H1 (cell line): ENCODE measurements at regions not wholly inside any gene's neighbourhood (a gene's known extent, or its start where the extent isn't known, plus 50 kb on each side); places are given as distances from the start of the nearest gene placed in this dataset.

Experiments used
- CTCF ChIA-PET: fragments of 300-600 bp; sonication (Branson Sonifier 250); formaldehyde crosslinking; loops from one replicate; lab custom pipeline; 2021; ENCODE audit not compliant: partially characterized antibody; lab: Charles Lee
- POLR2A ChIA-PET: fragments of 300-600 bp; sonication (Branson Sonifier 250); formaldehyde crosslinking; loops from one replicate; lab custom pipeline; 2021; ENCODE audit warnings: inconsistent platforms; ENCODE audit not compliant: partially characterized antibody; lab: Charles Lee
- DNase-seq, 2 experiments: peaks; one replicate each; pipeline versions ENCODE4 v3.0.0 to v3.0.0-alpha.2; 2010 to 2022; ENCODE audit warnings: low spot score in 2 of 2, low read depth in 1 of 2, mixed read lengths in 1 of 2
- FAIRE-seq: peaks from 2 replicates; lab custom pipeline; 2011; peaks lifted over from hg19 to GRCh38; lab: Jason Lieb, UNC
- H2AFZ ChIP-seq: 2 replicates; pipeline ENCODE4 v1.8.1; 2012; ENCODE audit warnings: low read length, inconsistent platforms
- H2AK5ac ChIP-seq: 2 replicates; pipeline ENCODE4 v1.6.1; 2013; ENCODE audit warnings: low read depth, low read length
- H2BK120ac ChIP-seq: replicated peaks from 2 replicates; pipeline ENCODE3; 2013; ENCODE audit warnings: low read depth, low read length, inconsistent platforms
- H2BK12ac ChIP-seq: 2 replicates; pipeline ENCODE4 v1.6.1; 2013; ENCODE audit warnings: low read depth, low read length
- H2BK15ac ChIP-seq: 2 replicates; pipeline ENCODE4 v1.6.1; 2013; ENCODE audit warnings: low read length
- H2BK20ac ChIP-seq: 2 replicates; pipeline ENCODE4 v1.6.1; 2013; ENCODE audit warnings: low read length
- H2BK5ac ChIP-seq: 2 replicates; pipeline ENCODE4 v1.6.1; 2013; ENCODE audit warnings: low read depth, low read length
- H3K14ac ChIP-seq: 2 replicates; pipeline ENCODE4 v1.6.1; 2013; ENCODE audit warnings: inconsistent platforms; ENCODE audit not compliant: insufficient read length
- H3K18ac ChIP-seq: 2 replicates; pipeline ENCODE4 v1.6.1; 2013; ENCODE audit warnings: low read length; ENCODE audit errors: extremely low read depth
- H3K23ac ChIP-seq: 2 replicates; pipeline ENCODE4 v1.6.1; 2013; ENCODE audit warnings: inconsistent platforms; ENCODE audit not compliant: insufficient read length
- H3K23me2 ChIP-seq: 2 replicates; pipeline ENCODE4 v1.6.1; 2013; ENCODE audit warnings: low read depth, low read length
- H3K27ac ChIP-seq: 2 replicates; pipeline ENCODE4 v1.6.1; 2011; ENCODE audit warnings: low read depth, low read length, inconsistent platforms
- H3K27me3 ChIP-seq, 4 experiments: replicated peaks in 1 of 4; 1 replicate in 1 of 4; 2 replicates in 3 of 4; pipeline versions ENCODE4 v1.6.1 to v1.8.1; 2011 to 2013; ENCODE audit warnings: low read length in 3 of 4, mild to moderate bottlenecking in 3 of 4, inconsistent platforms in 2 of 4, mixed read lengths in 2 of 4, moderate library complexity in 1 of 4; ENCODE audit not compliant: control insufficient read depth in 3 of 4, insufficient read depth in 3 of 4; ENCODE audit errors: extremely low read depth in 1 of 4
- H3K36me3 ChIP-seq, 4 experiments: 2 replicates each; pipeline versions ENCODE4 v1.6.1 to v1.8.1; 2011 to 2013; ENCODE audit warnings: mild to moderate bottlenecking in 4 of 4, low read length in 3 of 4, moderate library complexity in 2 of 4, control low read depth in 1 of 4, inconsistent platforms in 1 of 4; ENCODE audit not compliant: insufficient read depth in 4 of 4, control insufficient read depth in 2 of 4
- H3K4ac ChIP-seq: replicated peaks from 2 replicates; pipeline ENCODE3; 2013; ENCODE audit warnings: low read length, low read depth, mixed read lengths, inconsistent platforms; ENCODE audit not compliant: insufficient read length
- H3K4me1 ChIP-seq, 4 experiments: replicated peaks in 1 of 4; 1 replicate in 1 of 4; 2 replicates in 3 of 4; pipeline versions ENCODE4 v1.6.1 to v1.8.1; 2011 to 2013; ENCODE audit warnings: low read length in 3 of 4, inconsistent platforms in 2 of 4, mixed read lengths in 1 of 4; ENCODE audit not compliant: insufficient read depth in 4 of 4, control insufficient read depth in 3 of 4
- H3K4me2 ChIP-seq, 2 experiments: 2 replicates each; pipeline versions ENCODE4 v1.6.1 to v1.8.1; 2011 to 2013; ENCODE audit warnings: low read depth in 2 of 2, low read length in 2 of 2, control low read depth in 1 of 2, inconsistent platforms in 1 of 2, mild to moderate bottlenecking in 1 of 2; ENCODE audit not compliant: insufficient read depth in 1 of 2
- H3K4me3 ChIP-seq, 4 experiments: fragments of 200-600, 300-600 bp in 1 of 4; sonication (generic), shearing (Covaris generic), sonication (Bioruptor Twin) in 1 of 4; 2 replicates each; pipeline versions ENCODE4 v1.5.1 to v1.8.1; 2011 to 2016; ENCODE audit warnings: low read length in 4 of 4, low read depth in 3 of 4, control low read depth in 2 of 4, inconsistent platforms in 2 of 4, mild to moderate bottlenecking in 2 of 4, mixed read lengths in 1 of 4, moderate library complexity in 1 of 4; ENCODE audit not compliant: insufficient read depth in 2 of 4; ENCODE audit errors: extremely low read depth in 1 of 4
- H3K56ac ChIP-seq: replicated peaks from 2 replicates; pipeline ENCODE3; 2013; ENCODE audit warnings: low read depth, mild to moderate bottlenecking, mixed read lengths, low read length, inconsistent platforms; ENCODE audit not compliant: insufficient read length
- H3K79me1 ChIP-seq: 2 replicates; pipeline ENCODE4 v1.6.1; 2013; ENCODE audit warnings: low read depth, low read length, control low read depth
- H3K79me2 ChIP-seq, 2 experiments: 2 replicates each; pipeline versions ENCODE4 v1.6.1 to v1.8.1; 2012 to 2013; ENCODE audit warnings: low read length in 2 of 2, mild to moderate bottlenecking in 2 of 2, inconsistent platforms in 1 of 2; ENCODE audit not compliant: insufficient read depth in 2 of 2, control insufficient read depth in 1 of 2
- H3K9ac ChIP-seq, 4 experiments: replicated peaks in 1 of 4; 1 replicate in 1 of 4; 2 replicates in 3 of 4; pipeline versions ENCODE4 v1.6.1 to v1.8.1; 2011 to 2013; ENCODE audit warnings: low read depth in 3 of 4, low read length in 3 of 4, control low read depth in 2 of 4, mild to moderate bottlenecking in 2 of 4, moderate library complexity in 2 of 4, inconsistent platforms in 1 of 4; ENCODE audit errors: extremely low read depth in 1 of 4
- H3K9me3 ChIP-seq, 2 experiments: 2 replicates each; pipeline versions ENCODE4 v1.6.1 to v1.8.1; 2012 to 2013; ENCODE audit warnings: mild to moderate bottlenecking in 2 of 2, moderate library complexity in 2 of 2, control low read depth in 1 of 2, inconsistent platforms in 1 of 2, low read depth in 1 of 2, low read length in 1 of 2, mixed read lengths in 1 of 2; ENCODE audit not compliant: insufficient read depth in 2 of 2
- H4K20me1 ChIP-seq, 2 experiments: replicated peaks in 1 of 2; 2 replicates each; pipeline versions ENCODE3 to v1.8.1; 2011 to 2013; ENCODE audit warnings: inconsistent platforms in 2 of 2, low read length in 2 of 2, mild to moderate bottlenecking in 1 of 2; ENCODE audit not compliant: insufficient read depth in 2 of 2, control insufficient read depth in 1 of 2
- H4K5ac ChIP-seq: 2 replicates; pipeline ENCODE4 v1.6.1; 2013; ENCODE audit warnings: low read length, low read depth, mixed read lengths, inconsistent platforms; ENCODE audit not compliant: insufficient read length
- H4K8ac ChIP-seq: 2 replicates; pipeline ENCODE4 v1.8.0; 2013; ENCODE audit warnings: mild to moderate bottlenecking, moderate library complexity, low read length, inconsistent platforms; ENCODE audit not compliant: insufficient read depth; ENCODE audit errors: extremely low read depth
- H4K91ac ChIP-seq: replicated peaks from 2 replicates; pipeline ENCODE3; 2013; ENCODE audit warnings: low read length, mixed read lengths, inconsistent platforms; ENCODE audit not compliant: insufficient read length
- CTCF ChIP-seq, 3 experiments: IDR thresholded peaks; 1 replicate in 2 of 3; 2 replicates in 1 of 3; pipeline versions ENCODE4 v1.5.1 to v1.6.1; 2011; ENCODE audit warnings: low read length in 3 of 3, mild to moderate bottlenecking in 3 of 3, inconsistent platforms in 2 of 3, low read depth in 1 of 3, moderate library complexity in 1 of 3; ENCODE audit not compliant: insufficient read depth in 1 of 3; ENCODE audit errors: control extremely low read depth in 1 of 3
- WGBS, 2 experiments: shearing (Covaris generic) in 1 of 2; methylation state at CpG; one replicate each; pipeline versions ENCODE4 v1.1.6 to v1.1.7; 2013 to 2015; ENCODE audit warnings: low lambda C conversion rate in 2 of 2, mixed read lengths in 2 of 2, inconsistent platforms in 1 of 2, low coverage in 1 of 2, missing lambda C conversion rate in 1 of 2; ENCODE audit not compliant: insufficient replicate concordance in 2 of 2, insufficient coverage in 1 of 2, insufficient read length in 1 of 2; ENCODE audit errors: extremely low coverage in 1 of 2, missing lambda C conversion rate in 1 of 2; 5-methylcytosine and 5-hydroxymethylcytosine counted together

DNA sequence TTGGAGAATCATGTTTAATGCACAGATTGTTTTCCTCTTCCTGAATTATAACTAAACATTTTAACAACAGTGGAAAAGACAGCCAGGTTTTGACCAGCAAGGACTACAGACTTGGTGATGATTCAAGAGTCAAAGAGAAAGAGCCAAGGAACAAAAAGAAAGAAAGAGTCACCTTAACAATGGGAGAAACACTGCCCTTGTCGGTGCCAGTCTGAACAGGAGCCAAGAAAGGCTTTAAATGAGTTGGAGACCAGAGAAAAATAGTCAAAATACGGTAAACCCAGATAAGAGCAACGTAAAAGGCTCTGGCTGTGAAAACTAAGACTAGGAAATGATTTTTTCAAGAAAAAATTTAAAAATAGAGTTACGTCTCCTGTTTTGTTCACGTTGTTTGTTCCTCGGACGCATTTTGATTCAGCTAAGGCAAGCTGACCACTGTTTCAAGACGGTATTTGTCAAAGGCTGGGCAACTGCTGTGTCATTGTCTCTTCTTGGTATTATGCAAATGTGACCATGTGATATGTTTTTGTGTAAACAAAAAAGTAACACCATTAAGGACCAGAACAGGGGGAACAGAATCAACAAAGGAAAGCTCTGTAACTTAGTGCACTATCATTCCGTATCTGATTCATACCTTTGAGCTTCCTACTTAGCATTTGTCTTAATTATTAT lies 634.5 kb downstream of the LIG4 start:
- H2BK15ac ChIP-seq: no peak overlapping the region
- WGBS, 2 experiments: 74% methylated on average over 9 of the region's 9 CpGs; no CpG with 5 or more reads in 1 of the 2 experiments
- DNase-seq: no peak
- H3K4me3 ChIP-seq: no peak overlapping the region
- no peak overlapping the region for H2BK20ac ChIP-seq
- no peak overlapping the region for H3K18ac ChIP-seq
- H3K4ac ChIP-seq: no peak overlapping the region
- no peak overlapping the region for H4K5ac ChIP-seq
- no peaks in the 10 kb centered on the region for H3K9me3 ChIP-seq
- H2BK5ac ChIP-seq: no peak overlapping the region
- H3K14ac ChIP-seq: no peak overlapping the region
- no peak overlapping the region for H2AK5ac ChIP-seq
- H4K91ac ChIP-seq: no peak overlapping the region
- H4K8ac ChIP-seq: no peak overlapping the region
- H2BK120ac ChIP-seq: no peak overlapping the region
- H3K9ac ChIP-seq: no peak overlapping the region
- POLR2A ChIA-PET: no interaction called here
- H3K4me2 ChIP-seq: no peak overlapping the region
- no peak for FAIRE-seq
- H3K23ac ChIP-seq: no peak overlapping the region
- no peaks in the 10 kb centered on the region for H3K79me1 ChIP-seq
- no peak overlapping the region for H2BK12ac ChIP-seq
- H4K20me1 ChIP-seq: no peaks in the 10 kb centered on the region
- peaks cover 0 to 26% (median 7%) of the 10 kb centered on the region in 4 experiments; a peak in 6 of 7 replicates for H3K27me3 ChIP-seq
- H3K36me3 ChIP-seq: no peaks in the 10 kb centered on the region
- no peaks in the 10 kb centered on the region; the same call in 1 of the 2 replicates for H3K23me2 ChIP-seq
- no peak overlapping the region for H3K56ac ChIP-seq
- H2AFZ ChIP-seq: no peak overlapping the region
- CTCF ChIA-PET: no interaction called here
- H3K4me1 ChIP-seq: peaks cover 0 to 4% (median 2%) of the 10 kb centered on the region in 4 experiments; a peak in 2 of 7 replicates
- no peak overlapping the region for H3K27ac ChIP-seq
- no peaks in the 10 kb centered on the region for H3K79me2 ChIP-seq
- TF ChIP-seq CTCF (IDR thresholded peaks at IDR 0.05; ENCODE audit: control extremely low read depth in 1 of 3, insufficient read depth in 1 of 3, low read depth in 1 of 3, low read length in 3 of 3): no peak
